ENCODE measurements at regions not wholly inside any gene's neighbourhood (a gene's known extent, or its start where the extent isn't known, plus 50 kb on each side); places are given as distances from the start of the nearest gene placed in this dataset.
"Not testable (repeated sequence)": the region's sequence is repeated elsewhere in the genome, so short reads cannot be mapped to it uniquely, and the experiment has no call there.

- no peak for DNase-seq
These were observed 433.8 kb downstream of the PLPP3 start for GRCh38 chr1:56145581-56145980.

DNA sequence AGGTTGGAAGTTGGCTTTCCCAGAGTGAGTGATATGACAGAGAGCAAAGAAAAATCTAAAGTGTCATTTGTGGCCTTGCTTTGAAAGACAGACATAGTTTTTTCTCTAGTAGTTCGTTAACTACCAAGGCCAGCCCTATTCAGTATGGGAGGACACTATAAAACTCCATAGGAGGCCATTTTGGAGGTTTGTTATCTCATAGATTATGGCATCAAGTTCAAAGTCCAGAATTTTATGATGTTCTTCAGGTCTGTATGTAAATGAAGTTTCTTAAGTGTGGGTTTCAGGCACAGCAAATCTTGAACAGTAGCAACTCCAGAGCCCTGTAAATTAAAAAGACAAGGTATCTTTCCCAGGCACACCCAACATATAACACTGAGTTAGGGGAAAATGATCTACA lies 437.1 kb downstream of the PLPP3 start:
- no peak for DNase-seq

GRCh38 chr1:56139836-56140235 lies 439.5 kb downstream of the PLPP3 start:
- DNase-seq: no peak

GRCh38 chr1:56137521-56138505 lies 441.6 kb downstream of the PLPP3 start:
- DNase-seq: no peak

GRCh38 chr1:56137090-56137489 lies 442.3 kb downstream of the PLPP3 start:
- no peak for DNase-seq

DNA sequence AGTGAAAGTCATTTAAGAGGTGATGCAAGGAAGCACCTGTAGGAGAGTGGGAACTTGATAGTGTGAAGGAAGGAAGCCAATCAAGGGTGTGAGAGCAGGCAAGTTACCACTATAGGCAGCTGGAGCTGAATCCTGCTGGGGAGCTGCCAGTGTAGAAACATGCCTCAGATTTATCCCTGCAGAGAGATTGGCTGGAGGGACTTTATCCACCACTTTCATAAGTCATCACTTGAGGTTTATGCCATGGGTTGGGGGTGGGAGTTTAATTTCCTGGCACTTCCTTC lies 443.6 kb downstream of the PLPP3 start:
- no peak for DNase-seq

- DNase-seq: no peak
These were observed 444.1 kb downstream of the PLPP3 start for GRCh38 chr1:56135069-56135863.

- no peak for DNase-seq
These were observed 445.6 kb downstream of the PLPP3 start for GRCh38 chr1:56133522-56134472.

DNA sequence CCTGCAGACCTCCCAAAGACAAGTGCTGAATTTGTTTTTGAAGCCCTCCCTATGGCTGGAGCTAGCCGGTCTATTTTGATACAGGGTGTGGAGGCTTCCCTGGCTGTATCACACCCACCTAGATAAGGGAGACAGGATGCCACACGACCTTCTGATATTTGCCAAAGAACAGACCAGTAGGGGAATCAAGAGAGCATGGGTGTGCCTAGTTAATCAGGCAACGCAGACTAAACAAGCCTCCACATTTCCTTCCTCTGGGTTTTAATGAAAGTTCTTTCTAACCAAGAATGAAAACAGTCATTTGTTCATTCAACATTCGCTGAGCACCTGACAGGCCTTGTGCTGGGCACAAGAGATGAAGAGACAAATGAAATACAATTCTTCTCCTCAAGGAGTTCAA lies 446.8 kb downstream of the PLPP3 start:
- DNase-seq: no peak

DNA sequence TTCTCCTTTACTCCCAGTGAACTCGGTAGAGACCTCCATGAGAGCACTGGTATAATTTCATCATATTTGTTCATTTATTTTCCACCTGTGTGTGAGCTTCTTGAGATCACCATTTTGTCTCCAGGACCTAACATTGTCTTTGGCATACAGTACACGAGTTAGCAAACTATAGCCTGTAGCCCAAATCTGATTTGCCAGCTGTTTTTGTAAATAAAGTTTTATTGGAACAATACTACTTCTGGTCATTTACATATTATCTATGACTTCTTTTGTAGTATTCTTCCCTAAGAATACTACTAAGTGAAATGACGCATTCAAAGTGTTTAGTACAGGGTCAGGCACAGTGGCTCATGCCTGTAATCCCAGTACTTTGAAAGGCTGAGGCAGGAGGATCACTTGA lies 449.5 kb downstream of the PLPP3 start:
- no peak for DNase-seq

DNA sequence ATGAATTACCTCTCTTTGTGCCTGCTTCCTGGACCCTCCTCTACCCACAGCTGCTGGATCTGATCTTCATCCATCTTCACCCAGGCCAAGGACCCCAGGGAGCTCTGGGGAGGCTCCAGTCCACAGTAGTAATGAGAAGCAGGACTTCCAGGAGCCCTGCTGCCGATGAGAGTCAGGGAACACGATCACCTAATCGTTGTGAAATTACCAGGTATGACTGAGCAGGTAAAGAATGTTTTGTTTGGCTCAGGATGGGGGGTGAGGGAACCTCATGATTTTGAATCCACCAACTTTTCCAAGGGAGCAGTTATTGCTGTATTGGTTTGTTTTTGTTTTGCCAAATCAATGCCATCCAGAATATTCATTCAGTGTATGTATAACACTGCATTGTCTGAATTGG lies 454.0 kb downstream of the PLPP3 start:
- no peak for DNase-seq

GRCh38 chr1:56123826-56124225 lies 455.5 kb downstream of the PLPP3 start:
- no peak for DNase-seq

DNA sequence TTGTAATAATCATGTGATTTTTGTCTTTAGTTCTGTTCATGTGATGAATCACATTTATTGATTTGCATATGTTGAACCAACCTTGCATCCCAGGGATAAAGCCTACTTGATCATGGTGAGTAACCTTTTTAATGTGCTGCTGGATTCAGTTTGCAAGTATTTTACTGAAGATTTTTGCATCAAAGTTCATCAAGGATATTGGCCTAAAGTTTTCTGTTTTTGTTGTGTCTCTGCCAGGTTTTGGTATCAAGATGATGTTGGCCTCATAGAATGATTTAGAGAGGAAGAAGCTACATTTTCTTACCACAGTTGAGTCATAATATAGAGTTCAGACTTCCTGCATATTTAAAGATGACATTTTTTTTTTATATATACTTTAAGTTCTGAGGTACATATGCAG lies 455.9 kb downstream of the PLPP3 start:
- DNase-seq: no peak

GRCh38 chr1:56120021-56120420 lies 459.3 kb downstream of the PLPP3 start:
- DNase-seq: no peak

- DNase-seq: not testable (repeated sequence)
These were observed 460.7 kb downstream of the PLPP3 start for GRCh38 chr1:56118676-56119075.

- no peak for DNase-seq
These were observed 463.7 kb downstream of the PLPP3 start for GRCh38 chr1:56115701-56116100.

GRCh38 chr1:56113679-56114078 lies 465.7 kb downstream of the PLPP3 start:
- no peak for DNase-seq

DNA sequence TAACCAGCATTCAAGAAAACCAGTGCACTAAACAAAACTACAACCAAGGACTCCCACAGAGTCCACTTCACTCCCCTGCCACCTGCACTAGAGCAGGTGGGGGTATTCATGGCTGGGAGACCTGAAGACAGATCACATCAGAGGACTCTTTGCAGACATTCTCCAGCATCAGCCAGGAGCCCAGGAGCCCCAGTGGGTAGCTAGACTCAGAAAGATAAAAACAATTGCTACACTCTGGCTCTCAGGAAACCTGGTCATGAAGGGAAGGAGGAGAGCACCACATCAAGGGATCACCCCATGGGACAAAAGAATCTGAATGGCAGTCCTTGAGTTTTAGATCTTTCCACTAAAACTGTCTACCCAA lies 472.1 kb downstream of the PLPP3 start:
- no peak for DNase-seq

GRCh38 chr1:56106531-56107274 lies 472.7 kb downstream of the PLPP3 start:
- DNase-seq: no peak

DNA sequence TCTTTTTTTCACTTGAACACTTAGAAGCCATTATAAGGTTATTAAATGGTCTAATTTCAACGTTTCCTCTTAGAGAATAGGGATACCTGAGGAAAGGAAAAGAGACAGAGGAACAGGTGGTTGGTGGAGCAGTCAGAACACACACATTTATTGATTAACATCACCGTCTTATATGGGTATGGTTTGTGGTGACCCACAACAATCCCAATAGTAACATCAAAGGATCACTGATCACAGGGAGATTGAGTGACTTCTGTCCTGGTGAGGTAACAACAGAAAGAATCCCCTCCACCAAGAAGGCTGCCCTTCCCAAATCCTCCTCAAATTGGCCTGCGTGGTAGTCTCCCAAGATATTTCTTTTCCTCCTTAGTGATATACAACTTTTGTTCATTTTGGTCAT lies 474.0 kb downstream of the PLPP3 start:
- DNase-seq: no peak

DNA sequence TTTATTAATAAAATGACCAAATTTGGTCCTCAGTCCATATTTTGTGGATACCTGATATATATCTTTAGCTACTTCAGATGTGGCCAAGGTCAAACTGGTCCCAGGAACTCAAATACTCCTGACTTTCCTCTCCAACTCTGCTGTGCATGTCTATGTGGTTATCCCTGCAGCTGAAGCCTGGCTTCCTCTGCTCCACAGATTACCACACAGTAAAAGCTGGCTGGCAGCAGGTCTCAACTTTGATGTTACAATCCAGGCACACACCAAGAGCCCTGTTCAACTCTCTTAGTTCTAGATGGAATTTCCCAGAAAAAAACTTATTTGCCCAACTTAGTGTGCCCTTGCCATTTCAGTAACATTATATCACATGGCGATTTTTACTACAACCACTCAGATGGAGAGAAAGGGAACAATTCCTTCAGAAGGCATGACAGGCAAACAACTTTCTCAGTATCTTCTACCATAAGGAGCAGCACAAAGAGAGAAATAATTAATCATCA lies 479.5 kb downstream of the PLPP3 start:
- DNase-seq: no peak

- DNase-seq: no peak
These were observed 480.4 kb downstream of the PLPP3 start for GRCh38 chr1:56098946-56099345.

All from activated naive CD4-positive, alpha-beta T cell (primary cell).